Neural cell (in vitro differentiated cells): ENCODE measurements at regions not wholly inside any gene's neighbourhood (a gene's known extent, or its start where the extent isn't known, plus 50 kb on each side); places are given as distances from the start of the nearest gene placed in this dataset.

ENCODE experiments used
- H2AFZ ChIP-seq: fragments of 200-600, 300-800 bp; sonication (generic), shearing (Covaris generic); 2 replicates; pipeline ENCODE4 v1.6.0; 2014; ENCODE audit warnings: low read depth, mild to moderate bottlenecking, antibody characterized with exemption, low read length, moderate library complexity
- H3F3A ChIP-seq: fragments of 200-600 bp; shearing (Covaris generic); 2 replicates; pipeline ENCODE4 v1.6.1; 2016; ENCODE audit warnings: mild to moderate bottlenecking, moderate library complexity, mixed read lengths, antibody characterized with exemption, low read length; ENCODE audit not compliant: insufficient read depth, poor library complexity, severe bottlenecking
- H3K27ac ChIP-seq: fragments of 200-600, 300-800 bp; sonication (generic), shearing (Covaris generic); 2 replicates; pipeline ENCODE4 v1.5.1; 2014; ENCODE audit warnings: mild to moderate bottlenecking, low read length, moderate library complexity
- H3K27me3 ChIP-seq: fragments of 300-800, 200-600 bp; sonication (generic), shearing (Covaris generic); 2 replicates; pipeline ENCODE4 v1.6.0; 2014; ENCODE audit warnings: mild to moderate bottlenecking, low read depth, low read length, moderate library complexity; ENCODE audit not compliant: insufficient read depth
- H3K36me3 ChIP-seq: fragments of 300-800, 200-600 bp; sonication (generic), shearing (Covaris generic); 2 replicates; pipeline ENCODE4 v1.5.1; 2014; ENCODE audit warnings: mild to moderate bottlenecking, antibody characterized with exemption, low read length, moderate library complexity; ENCODE audit not compliant: insufficient read depth
- H3K4me2 ChIP-seq: fragments of 300-800, 200-600 bp; sonication (generic), shearing (Covaris generic); 2 replicates; pipeline ENCODE4 v1.6.0; 2014; ENCODE audit warnings: mild to moderate bottlenecking, low read length
- H3K4me3 ChIP-seq: fragments of 300-800, 200-600 bp; sonication (generic), shearing (Covaris generic); 2 replicates; pipeline ENCODE4 v1.5.1; 2014; ENCODE audit warnings: mild to moderate bottlenecking, low read length, moderate library complexity
- H3K79me2 ChIP-seq: fragments of 200-600 bp; shearing (Covaris generic); replicated peaks from 2 replicates; pipeline ENCODE4 v1.6.0; 2014; ENCODE audit warnings: mild to moderate bottlenecking, low read length, moderate library complexity; ENCODE audit not compliant: insufficient read depth
- H3K9ac ChIP-seq: fragments of 300-800, 200-600 bp; sonication (generic), shearing (Covaris generic); 2 replicates; pipeline ENCODE4 v1.6.1; 2016; ENCODE audit warnings: mild to moderate bottlenecking, low read length, mixed read lengths
- H3K9me2 ChIP-seq: fragments of 200-600 bp; shearing (Covaris generic); 2 replicates; pipeline ENCODE4 v1.6.1; 2016; ENCODE audit warnings: mild to moderate bottlenecking, low read length, mixed read lengths; ENCODE audit not compliant: insufficient read depth
- H3K9me3 ChIP-seq: fragments of 200-600, 300-800 bp; sonication (generic), shearing (Covaris generic); 2 replicates; pipeline ENCODE4 v1.6.1; 2016; ENCODE audit warnings: mild to moderate bottlenecking, mixed run types, low read length, moderate library complexity, mixed read lengths
- H4K20me1 ChIP-seq: fragments of 200-600 bp; shearing (Covaris generic); 2 replicates; pipeline ENCODE4 v1.6.1; 2016; ENCODE audit warnings: mild to moderate bottlenecking, mixed run types; ENCODE audit not compliant: insufficient read depth
- CTCF ChIP-seq: fragments of 450-650 bp; IDR thresholded peaks from 2 replicates; pipeline ENCODE4 v1.5.1; 2014; ENCODE audit warnings: antibody characterized with exemption, mild to moderate bottlenecking, moderate library complexity; ENCODE audit not compliant: poor library complexity, severe bottlenecking
- EP300 ChIP-seq: fragments of 450-650 bp; conservative IDR thresholded peaks from 2 replicates; pipeline ENCODE4 v1.6.1; 2014; ENCODE audit warnings: antibody characterized with exemption, mild to moderate bottlenecking, moderate library complexity; ENCODE audit not compliant: poor library complexity, severe bottlenecking
- EZH2 ChIP-seq: fragments of 200-600, 300-800 bp; shearing (Covaris generic), sonication (generic); IDR thresholded peaks from 2 replicates; pipeline ENCODE4 v1.6.1; 2014; ENCODE audit warnings: antibody characterized with exemption, low read length, borderline replicate concordance, mild to moderate bottlenecking; ENCODE audit not compliant: insufficient read depth, poor library complexity, severe bottlenecking
- MXI1 ChIP-seq: fragments of 450-650 bp; conservative IDR thresholded peaks from 2 replicates; pipeline ENCODE4 v1.6.1; 2014; ENCODE audit warnings: antibody characterized with exemption, mild to moderate bottlenecking; ENCODE audit not compliant: poor library complexity, severe bottlenecking
- POLR2AphosphoS5 ChIP-seq: IDR thresholded peaks from 2 replicates; pipeline ENCODE4 v1.6.1; 2012
- RAD21 ChIP-seq: fragments of 450-650 bp; conservative IDR thresholded peaks from 2 replicates; pipeline ENCODE4 v1.6.1; 2014; ENCODE audit warnings: antibody characterized with exemption, mild to moderate bottlenecking, moderate library complexity
- REST ChIP-seq: IDR thresholded peaks from 2 replicates; pipeline ENCODE4 v1.6.1; 2012; ENCODE audit warnings: borderline replicate concordance
- SMC3 ChIP-seq: fragments of 450-650 bp; conservative IDR thresholded peaks from 2 replicates; pipeline ENCODE4 v1.6.1; 2014; ENCODE audit warnings: antibody characterized with exemption, mild to moderate bottlenecking, moderate library complexity; ENCODE audit not compliant: poor library complexity
- TAF1 ChIP-seq: IDR thresholded peaks from 2 replicates; pipeline ENCODE4 v1.6.1; 2012; ENCODE audit warnings: low read depth

- no peaks in the 10 kb centered on the region for H3F3A ChIP-seq
- no peaks in the 10 kb centered on the region for H3K36me3 ChIP-seq
- H3K79me2 ChIP-seq = no peaks in the 10 kb centered on the region
- no peaks in the 10 kb centered on the region for H4K20me1 ChIP-seq
- no peaks in the 10 kb centered on the region for H3K27me3 ChIP-seq
- no peaks in the 10 kb centered on the region for H3K9me2 ChIP-seq
- no peak overlapping the region for H3K9ac ChIP-seq
- no peak for TF ChIP-seq EP300
- TF ChIP-seq RAD21 = no peak
- no peak for TF ChIP-seq SMC3
- no peak for TF ChIP-seq EZH2
- TF ChIP-seq REST = no peak
- TF ChIP-seq POLR2AphosphoS5 = no peak
- TF ChIP-seq MXI1 = no peak
- no peak for TF ChIP-seq TAF1
- TF ChIP-seq CTCF = no peak
- no peak overlapping the region for H3K4me2 ChIP-seq
- no peak overlapping the region for H3K4me3 ChIP-seq
- no peak overlapping the region for H3K27ac ChIP-seq
- no peak overlapping the region for H2AFZ ChIP-seq
- no peaks in the 10 kb centered on the region for H3K9me3 ChIP-seq
Measured at GRCh38 chr2:48218169-48218568, 96.3 kb upstream of the FOXN2 start.

GRCh38 chr2:48219234-48219554 lies 95.3 kb upstream of the FOXN2 start:
- no peak for TF ChIP-seq POLR2AphosphoS5
- no peaks in the 10 kb centered on the region for H4K20me1 ChIP-seq
- H3K9me3 ChIP-seq = no peaks in the 10 kb centered on the region
- no peak overlapping the region for H3K4me3 ChIP-seq
- H3K79me2 ChIP-seq = no peaks in the 10 kb centered on the region
- no peaks in the 10 kb centered on the region for H3K27me3 ChIP-seq
- no peak overlapping the region for H3K4me2 ChIP-seq
- no peaks in the 10 kb centered on the region for H3F3A ChIP-seq
- no peak overlapping the region for H3K27ac ChIP-seq
- H2AFZ ChIP-seq = no peak overlapping the region
- no peak overlapping the region for H3K9ac ChIP-seq
- H3K9me2 ChIP-seq = no peaks in the 10 kb centered on the region
- H3K36me3 ChIP-seq = no peaks in the 10 kb centered on the region
